B cell (primary cell): ENCODE measurements at regions not wholly inside any gene's neighbourhood (a gene's known extent, or its start where the extent isn't known, plus 50 kb on each side); places are given as distances from the start of the nearest gene placed in this dataset.

Experiments
- ATAC-seq: fragments of 200-7000 bp; cut with Tn5 transposase; one replicate; pipeline ENCODE4 v1.10.0; 2021; ENCODE audit warnings: low read depth, mild to moderate bottlenecking, moderate number of reproducible peaks, moderate library complexity
- CTCF ChIA-PET: fragments of 350-600 bp; sonication (Branson Sonifier 250); formaldehyde crosslinking; loops from one replicate; lab custom pipeline; 2021; ENCODE audit warnings: antibody characterized with exemption, inconsistent platforms; lab: Charles Lee
- POLR2A ChIA-PET: fragments of 350-600 bp; sonication (Branson Sonifier 250); formaldehyde crosslinking; loops from one replicate; lab custom pipeline; 2021; ENCODE audit warnings: antibody characterized with exemption; lab: Charles Lee
- DNase-seq: peaks from one replicate; pipeline ENCODE4 v3.0.0; 2013
- H2AFZ ChIP-seq: 2 replicates; pipeline ENCODE4 v1.6.1; 2012; ENCODE audit warnings: mild to moderate bottlenecking, low read depth, low read length; ENCODE audit not compliant: insufficient read depth, poor library complexity, severe bottlenecking
- H3K27ac ChIP-seq, 2 donors: 1 replicate in 1 of 2; 2 replicates in 1 of 2; pipeline ENCODE4 v1.5.1; 2012 to 2013; ENCODE audit warnings: low read length in 2 of 2, mild to moderate bottlenecking in 2 of 2, moderate library complexity in 1 of 2
- H3K27me3 ChIP-seq, 4 experiments: fragments of 200-600 bp in 1 of 4; sonication (generic) in 1 of 4; replicated peaks in 1 of 4; 1 replicate in 2 of 4; 2 replicates in 2 of 4; pipeline versions ENCODE4 v1.6.1 to v1.7.0; 2013 to 2016; ENCODE audit warnings: low read length in 3 of 4, mild to moderate bottlenecking in 2 of 4, mixed read lengths in 1 of 4, moderate library complexity in 1 of 4; ENCODE audit not compliant: insufficient read depth in 4 of 4, control insufficient read depth in 3 of 4; ENCODE audit errors: control extremely low read depth in 1 of 4
- H3K36me3 ChIP-seq, 2 experiments: replicated peaks in 1 of 2; 1 replicate in 1 of 2; 2 replicates in 1 of 2; pipeline versions ENCODE4 v1.6.1 to v1.7.1; 2013; ENCODE audit warnings: low read length in 1 of 2; ENCODE audit not compliant: insufficient read depth in 2 of 2, control insufficient read depth in 1 of 2; ENCODE audit errors: control extremely low read depth in 1 of 2, extremely low read depth in 1 of 2
- H3K4me1 ChIP-seq, 2 donors: fragments of 200-600 bp in 1 of 2; sonication (generic) in 1 of 2; 1 replicate in 1 of 2; 2 replicates in 1 of 2; pipeline versions ENCODE4 v1.5.1 to v1.6.1; 2013 to 2017; ENCODE audit warnings: low read length in 2 of 2; ENCODE audit not compliant: control insufficient read depth in 2 of 2, insufficient read depth in 2 of 2
- H3K4me2 ChIP-seq: replicated peaks from 2 replicates; pipeline ENCODE3; 2012; ENCODE audit warnings: mild to moderate bottlenecking, low read depth, low read length; ENCODE audit not compliant: poor library complexity, severe bottlenecking
- H3K4me3 ChIP-seq, 5 experiments: fragments of 200-600 bp in 1 of 5; sonication (generic) in 1 of 5; 1 replicate in 3 of 5; 2 replicates in 2 of 5; pipeline versions ENCODE4 v1.5.1 to v1.7.0; 2011 to 2016; ENCODE audit warnings: low read length in 4 of 5, mild to moderate bottlenecking in 4 of 5, low read depth in 2 of 5, control low read depth in 1 of 5, moderate library complexity in 1 of 5; ENCODE audit not compliant: insufficient read depth in 1 of 5; ENCODE audit errors: control extremely low read depth in 1 of 5, extremely low read depth in 1 of 5
- H3K79me2 ChIP-seq: fragments of 200-600 bp; sonication (generic); one replicate; pipeline ENCODE4 v1.6.0; 2016; ENCODE audit warnings: low read length; ENCODE audit not compliant: control insufficient read depth, insufficient read depth
- H3K9ac ChIP-seq: fragments of 200-600 bp; sonication (generic); 2 replicates; pipeline ENCODE4 v1.6.1; 2017; ENCODE audit warnings: mild to moderate bottlenecking, low read length, moderate library complexity
- H3K9me3 ChIP-seq, 3 donors: one replicate each; pipeline versions ENCODE4 v1.6.1 to v1.7.1; 2013; ENCODE audit warnings: low read length in 2 of 3; ENCODE audit not compliant: control insufficient read depth in 2 of 3, insufficient read depth in 1 of 3; ENCODE audit errors: control extremely low read depth in 1 of 3
- H4K20me1 ChIP-seq: 2 replicates; pipeline ENCODE4 v1.6.0; 2012; ENCODE audit warnings: mild to moderate bottlenecking, low read length; ENCODE audit not compliant: insufficient read depth, control insufficient read depth, poor library complexity, severe bottlenecking
- H3K27ac Mint-ChIP-seq: one replicate; pipeline ENCODE4 v1.8.0; 2021; ENCODE audit warnings: mixed read lengths
- H3K27me3 Mint-ChIP-seq: one replicate; pipeline ENCODE4 v1.8.0; 2021; ENCODE audit warnings: mixed read lengths
- H3K4me1 Mint-ChIP-seq: one replicate; pipeline ENCODE4 v1.8.0; 2021; ENCODE audit warnings: mixed read lengths
- H3K4me3 Mint-ChIP-seq: one replicate; pipeline ENCODE4 v1.8.0; 2021; ENCODE audit warnings: mixed read lengths
- H3K9me3 Mint-ChIP-seq: one replicate; pipeline ENCODE4 v1.8.0; 2022; ENCODE audit warnings: mixed read lengths; ENCODE audit not compliant: insufficient read depth
- EZH2 ChIP-seq: IDR thresholded peaks from 2 replicates; pipeline ENCODE4 v1.6.1; 2012; ENCODE audit warnings: borderline replicate concordance, low read depth, mild to moderate bottlenecking, moderate library complexity, low read length; ENCODE audit not compliant: insufficient read depth, poor library complexity, severe bottlenecking
- WGBS: methylation state at CpG from one replicate; pipeline ENCODE4 v1.1.5; 2013; ENCODE audit warnings: missing lambda C conversion rate; ENCODE audit not compliant: insufficient coverage; 5-methylcytosine and 5-hydroxymethylcytosine counted together
- intact Hi-C: fragments of 100-400 bp; cut with micrococcal nuclease; formaldehyde crosslinking; loops from one replicate; pipeline ENCODE4 v1.10.0; 2022
- TF ChIP-seq, protein P1 (sequence below): fragments of 200-600 bp; IDR thresholded peaks from one replicate; pipeline ENCODE4 v1.8.0; 2022; ENCODE audit warnings: antibody characterized with exemption, mild to moderate bottlenecking

DNA sequence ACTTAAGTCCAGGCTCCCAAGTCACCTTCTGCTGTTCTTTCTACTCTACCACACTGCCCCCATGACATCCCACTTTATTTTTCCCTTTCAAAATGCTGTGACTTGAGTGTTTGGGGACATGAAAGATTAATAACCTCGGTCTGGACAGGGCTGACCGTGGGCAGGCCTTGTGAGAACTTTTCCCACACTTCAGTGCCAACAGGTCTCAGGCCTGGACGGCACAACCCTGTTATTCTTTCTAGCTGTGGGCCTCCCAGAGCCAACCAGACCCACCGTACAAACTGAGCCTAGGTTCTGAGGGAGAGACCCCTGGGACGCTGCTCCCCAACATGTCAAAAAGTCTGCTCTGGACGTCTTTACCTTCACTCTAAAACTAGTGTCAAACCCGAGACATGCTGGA, 153.4 kb downstream of the CEP120 start:
- H2AFZ ChIP-seq: no peak overlapping the region

DNA sequence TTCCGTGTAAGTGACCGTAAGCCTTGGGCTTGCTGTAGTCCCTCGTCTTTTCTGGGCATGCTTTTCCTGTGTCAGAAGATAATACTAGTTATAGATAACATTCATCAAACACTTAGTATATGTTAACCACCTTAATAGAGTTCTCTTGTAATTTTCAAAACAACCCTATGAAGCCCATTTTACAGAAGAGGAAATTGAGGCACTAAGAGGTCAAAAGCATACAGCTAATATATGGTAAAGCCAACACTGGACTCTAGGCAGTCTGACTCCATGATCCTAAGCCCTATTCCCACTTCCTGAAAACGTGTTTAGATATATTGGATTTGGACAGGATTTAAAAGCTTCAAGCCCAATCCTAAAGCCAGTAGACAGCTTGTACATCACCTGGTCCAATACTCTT, 153.8 kb downstream of the CEP120 start:
- intact Hi-C loops: no loop called here
- no peaks in the 10 kb centered on the region for H3K9me3 ChIP-seq
- H3K79me2 ChIP-seq: no peaks in the 10 kb centered on the region
- no CpG with 5 or more reads among the region's 4 CpGs for WGBS
- Mint-ChIP-seq H3K4me3 (no peak overlapping the region), H3K9me3 (peaks cover 4% of the 10 kb centered on the region), H3K27ac (no peak overlapping the region), H3K4me1 (no peaks in the 10 kb centered on the region), H3K27me3 (peaks cover 5% of the 10 kb centered on the region)
- H3K4me2 ChIP-seq: no peak overlapping the region
- no peak for TF ChIP-seq EZH2
- TF ChIP-seq, protein P1, sequence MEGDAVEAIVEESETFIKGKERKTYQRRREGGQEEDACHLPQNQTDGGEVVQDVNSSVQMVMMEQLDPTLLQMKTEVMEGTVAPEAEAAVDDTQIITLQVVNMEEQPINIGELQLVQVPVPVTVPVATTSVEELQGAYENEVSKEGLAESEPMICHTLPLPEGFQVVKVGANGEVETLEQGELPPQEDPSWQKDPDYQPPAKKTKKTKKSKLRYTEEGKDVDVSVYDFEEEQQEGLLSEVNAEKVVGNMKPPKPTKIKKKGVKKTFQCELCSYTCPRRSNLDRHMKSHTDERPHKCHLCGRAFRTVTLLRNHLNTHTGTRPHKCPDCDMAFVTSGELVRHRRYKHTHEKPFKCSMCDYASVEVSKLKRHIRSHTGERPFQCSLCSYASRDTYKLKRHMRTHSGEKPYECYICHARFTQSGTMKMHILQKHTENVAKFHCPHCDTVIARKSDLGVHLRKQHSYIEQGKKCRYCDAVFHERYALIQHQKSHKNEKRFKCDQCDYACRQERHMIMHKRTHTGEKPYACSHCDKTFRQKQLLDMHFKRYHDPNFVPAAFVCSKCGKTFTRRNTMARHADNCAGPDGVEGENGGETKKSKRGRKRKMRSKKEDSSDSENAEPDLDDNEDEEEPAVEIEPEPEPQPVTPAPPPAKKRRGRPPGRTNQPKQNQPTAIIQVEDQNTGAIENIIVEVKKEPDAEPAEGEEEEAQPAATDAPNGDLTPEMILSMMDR: no peak
- no peak overlapping the region for H3K9ac ChIP-seq
- ChIA-PET POLR2A (no interaction called here), CTCF (no interaction called here)
- H2AFZ ChIP-seq: no peak overlapping the region
- H3K27me3 ChIP-seq: no peaks in the 10 kb centered on the region
- no peaks in the 10 kb centered on the region for H3K4me1 ChIP-seq
- H3K36me3 ChIP-seq: no peaks in the 10 kb centered on the region
- no peak overlapping the region for H3K27ac ChIP-seq
- H4K20me1 ChIP-seq: no peaks in the 10 kb centered on the region
- DNase-seq (no peak), ATAC-seq (no peak)
- no peak overlapping the region for H3K4me3 ChIP-seq

More for the DNA sequence above, 153.4 kb downstream of the CEP120 start:
- Histone ChIP-seq H3K27me3 (no peaks in the 10 kb centered on the region), H3K9me3 (no peaks in the 10 kb centered on the region), H3K27ac (no peak overlapping the region), H3K4me1 (no peaks in the 10 kb centered on the region), H3K36me3 (no peaks in the 10 kb centered on the region), H3K4me3 (no peak overlapping the region), H3K4me2 (no peak overlapping the region), H3K79me2 (no peaks in the 10 kb centered on the region), H3K9ac (no peak overlapping the region), H4K20me1 (no peaks in the 10 kb centered on the region)
- DNase-seq (no peak), ATAC-seq (no peak)
- ChIA-PET CTCF (no interaction called here), POLR2A (no interaction called here)
- Mint-ChIP-seq H3K4me1 (no peaks in the 10 kb centered on the region), H3K27me3 (peaks cover 5% of the 10 kb centered on the region), H3K27ac (no peak overlapping the region), H3K9me3 (peaks cover 4% of the 10 kb centered on the region), H3K4me3 (no peak overlapping the region)
- WGBS: 87% methylated on average over 4 of the region's 7 CpGs
- intact Hi-C loops: no loop called here
- TF ChIP-seq, protein P1: no peak
- TF ChIP-seq EZH2: no peak
